ENCODE measurements at regions not wholly inside any gene's neighbourhood (a gene's known extent, or its start where the extent isn't known, plus 50 kb on each side); places are given as distances from the start of the nearest gene placed in this dataset.
"Not testable (repeated sequence)": the region's sequence is repeated elsewhere in the genome, so short reads cannot be mapped to it uniquely, and the experiment has no call there.

DNA sequence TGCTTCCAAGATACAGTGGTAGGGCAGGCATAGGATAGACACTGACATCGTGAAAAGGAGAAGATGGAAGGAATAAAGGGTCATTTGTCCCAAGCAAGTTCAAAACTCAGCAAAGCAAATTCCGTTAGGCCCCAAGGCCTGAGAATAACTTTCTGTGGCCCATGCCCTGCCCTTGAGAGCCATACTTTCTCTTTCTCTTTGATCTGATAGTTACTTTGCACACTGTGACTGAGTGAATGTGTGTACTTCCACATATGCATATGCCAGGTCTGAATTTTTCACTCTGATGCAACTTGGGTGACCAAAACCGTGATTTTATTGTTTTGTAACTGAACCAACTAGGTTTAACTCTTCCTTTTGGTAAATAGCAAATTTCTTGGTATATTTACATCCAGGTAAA, 371.5 kb downstream of the RAB38 start:
- no peak for ATAC-seq
- H3K4me1 ChIP-seq (ENCODE audit: control insufficient read depth in 1 of 2, insufficient read depth in 2 of 2, low read length in 2 of 2), result no peaks in the 10 kb centered on the region
- no peak overlapping the region for H3K4me2 ChIP-seq (ENCODE audit: low read length)
- no peak for DNase-seq (ENCODE audit: low read depth, low spot score)
- RAD21 ChIA-PET (ENCODE audit: low non-redundant PET in 1 of 2, low total read pairs in 2 of 2, uncharacterized antibody in 2 of 2, unreplicated experiment in 2 of 2), result no interaction called here
- intact Hi-C loops (cut with micrococcal nuclease), result no loop called here
- CTCF ChIA-PET, result no interaction called here
- no peak overlapping the region for H2AFZ ChIP-seq (ENCODE audit: low read depth, low read length, poor library complexity, severe bottlenecking)
- H3K79me2 ChIP-seq (ENCODE audit: insufficient read depth, low read length), result no peaks in the 10 kb centered on the region
- no peaks in the 10 kb centered on the region for H3K36me3 ChIP-seq (ENCODE audit: control insufficient read depth in 1 of 2, insufficient read depth in 2 of 2, low read length in 2 of 2)
- H3K4me3 ChIP-seq (replicated peaks in 1 of 2; ENCODE audit: low read depth in 1 of 2, low read length in 2 of 2), result no peak overlapping the region
- POLR2A ChIA-PET, result no interaction called here
- TF ChIP-seq SIN3A (IDR thresholded peaks at IDR 0.05; ENCODE audit: low read depth), result no peak
- TF ChIP-seq POLR2AphosphoS5 (IDR thresholded peaks at IDR 0.05; ENCODE audit: low read depth, low read length), result no peak
- TF ChIP-seq, protein P1, sequence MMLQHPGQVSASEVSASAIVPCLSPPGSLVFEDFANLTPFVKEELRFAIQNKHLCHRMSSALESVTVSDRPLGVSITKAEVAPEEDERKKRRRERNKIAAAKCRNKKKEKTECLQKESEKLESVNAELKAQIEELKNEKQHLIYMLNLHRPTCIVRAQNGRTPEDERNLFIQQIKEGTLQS (IDR thresholded peaks at IDR 0.05), result no peak
- TF ChIP-seq JUND (IDR thresholded peaks at IDR 0.05), result no peak
- TF ChIP-seq, protein P2, sequence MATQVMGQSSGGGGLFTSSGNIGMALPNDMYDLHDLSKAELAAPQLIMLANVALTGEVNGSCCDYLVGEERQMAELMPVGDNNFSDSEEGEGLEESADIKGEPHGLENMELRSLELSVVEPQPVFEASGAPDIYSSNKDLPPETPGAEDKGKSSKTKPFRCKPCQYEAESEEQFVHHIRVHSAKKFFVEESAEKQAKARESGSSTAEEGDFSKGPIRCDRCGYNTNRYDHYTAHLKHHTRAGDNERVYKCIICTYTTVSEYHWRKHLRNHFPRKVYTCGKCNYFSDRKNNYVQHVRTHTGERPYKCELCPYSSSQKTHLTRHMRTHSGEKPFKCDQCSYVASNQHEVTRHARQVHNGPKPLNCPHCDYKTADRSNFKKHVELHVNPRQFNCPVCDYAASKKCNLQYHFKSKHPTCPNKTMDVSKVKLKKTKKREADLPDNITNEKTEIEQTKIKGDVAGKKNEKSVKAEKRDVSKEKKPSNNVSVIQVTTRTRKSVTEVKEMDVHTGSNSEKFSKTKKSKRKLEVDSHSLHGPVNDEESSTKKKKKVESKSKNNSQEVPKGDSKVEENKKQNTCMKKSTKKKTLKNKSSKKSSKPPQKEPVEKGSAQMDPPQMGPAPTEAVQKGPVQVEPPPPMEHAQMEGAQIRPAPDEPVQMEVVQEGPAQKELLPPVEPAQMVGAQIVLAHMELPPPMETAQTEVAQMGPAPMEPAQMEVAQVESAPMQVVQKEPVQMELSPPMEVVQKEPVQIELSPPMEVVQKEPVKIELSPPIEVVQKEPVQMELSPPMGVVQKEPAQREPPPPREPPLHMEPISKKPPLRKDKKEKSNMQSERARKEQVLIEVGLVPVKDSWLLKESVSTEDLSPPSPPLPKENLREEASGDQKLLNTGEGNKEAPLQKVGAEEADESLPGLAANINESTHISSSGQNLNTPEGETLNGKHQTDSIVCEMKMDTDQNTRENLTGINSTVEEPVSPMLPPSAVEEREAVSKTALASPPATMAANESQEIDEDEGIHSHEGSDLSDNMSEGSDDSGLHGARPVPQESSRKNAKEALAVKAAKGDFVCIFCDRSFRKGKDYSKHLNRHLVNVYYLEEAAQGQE (IDR thresholded peaks at IDR 0.05; ENCODE audit: low read depth), result no peak
- no peak for TF ChIP-seq ZNF274 (IDR thresholded peaks at IDR 0.05; ENCODE audit: low read depth, low read length)
- no peak for TF ChIP-seq EGR1 (IDR thresholded peaks at IDR 0.05; ENCODE audit: low read depth)
- no peak for TF ChIP-seq EZH2 (IDR thresholded peaks at IDR 0.05)
- TF ChIP-seq RAD21 (IDR thresholded peaks at IDR 0.05; ENCODE audit: low read depth), result no peak
- no peak for TF ChIP-seq FOSL1 (IDR thresholded peaks at IDR 0.05; ENCODE audit: low read depth)
- no peaks in the 10 kb centered on the region for H4K20me1 ChIP-seq (ENCODE audit: insufficient read depth)
- no peaks in the 10 kb centered on the region for H3K27me3 ChIP-seq (ENCODE audit: insufficient read depth, low read length)
- no TSS peak for BruUV-seq (replicated peaks)
- no peaks in the 10 kb centered on the region for H3K9me3 ChIP-seq (ENCODE audit: control insufficient read depth in 1 of 2, insufficient read depth in 1 of 2, low read depth in 1 of 2, low read length in 2 of 2)
- H3K27ac ChIP-seq (ENCODE audit: low read depth, low read length), result no peak overlapping the region
- H3K9me2 ChIP-seq (ENCODE audit: insufficient read depth), result no peaks in the 10 kb centered on the region
- H3K9ac ChIP-seq (ENCODE audit: low read length), result no peak overlapping the region

DNA sequence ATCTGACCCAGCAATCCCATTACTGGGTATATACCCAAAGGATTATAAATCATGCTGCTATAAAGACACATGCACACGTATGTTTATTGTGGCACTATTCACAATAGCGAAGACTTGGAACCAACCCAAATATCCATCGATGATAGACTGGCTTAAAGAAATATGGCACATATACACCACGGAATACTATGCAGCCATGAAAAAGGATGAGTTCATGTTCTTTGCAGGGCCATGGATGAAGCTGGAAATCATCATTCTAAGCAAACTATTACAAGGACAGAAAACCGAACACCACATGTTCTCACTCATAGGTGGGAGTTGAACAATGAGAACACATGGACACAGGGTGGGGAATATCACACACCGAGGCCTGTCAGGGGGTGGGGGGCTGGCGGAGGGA, 390.4 kb downstream of the RAB38 start:
- RAD21 ChIA-PET (ENCODE audit: low non-redundant PET in 1 of 2, low total read pairs in 2 of 2, uncharacterized antibody in 2 of 2, unreplicated experiment in 2 of 2); POLR2A ChIA-PET; H3K36me3 ChIP-seq (ENCODE audit: control insufficient read depth in 1 of 2, insufficient read depth in 2 of 2, low read length in 2 of 2); H3K4me3 ChIP-seq (replicated peaks in 1 of 2; ENCODE audit: low read depth in 1 of 2, low read length in 2 of 2); H3K79me2 ChIP-seq (ENCODE audit: insufficient read depth, low read length); H3K9ac ChIP-seq (ENCODE audit: low read length); H3K9me2 ChIP-seq (ENCODE audit: insufficient read depth); H3K27me3 ChIP-seq (ENCODE audit: insufficient read depth, low read length); ATAC-seq; H3K4me2 ChIP-seq (ENCODE audit: low read length); H4K20me1 ChIP-seq (ENCODE audit: insufficient read depth); H3K9me3 ChIP-seq (ENCODE audit: control insufficient read depth in 1 of 2, insufficient read depth in 1 of 2, low read depth in 1 of 2, low read length in 2 of 2); BruUV-seq (replicated peaks); CTCF ChIA-PET; DNase-seq (ENCODE audit: low read depth, low spot score); H3K27ac ChIP-seq (ENCODE audit: low read depth, low read length); H2AFZ ChIP-seq (ENCODE audit: low read depth, low read length, poor library complexity, severe bottlenecking); intact Hi-C loops (cut with micrococcal nuclease); H3K4me1 ChIP-seq (ENCODE audit: control insufficient read depth in 1 of 2, insufficient read depth in 2 of 2, low read length in 2 of 2): not testable (repeated sequence)

Data from HCT116 (cell line).